Endothelial cell of umbilical vein (primary cell): ENCODE measurements at regions not wholly inside any gene's neighbourhood (a gene's known extent, or its start where the extent isn't known, plus 50 kb on each side); places are given as distances from the start of the nearest gene placed in this dataset.
A peak's percentile ranks its signal among the peaks of the same experiment; 100 is the strongest.

Experiments
- BruUV-seq: library from RNA; stranded (reverse); fragments of 400-500 nt; replicated peaks from 2 replicates; lab custom pipeline; 2021; lab: Mats Ljungman, UMichigan
- CTCF ChIA-PET: fragments of 300-600, 350-600 bp; sonication (Branson Sonifier 250); formaldehyde crosslinking; loops from one replicate; lab custom pipeline; 2021; ENCODE audit warnings: antibody characterized with exemption, inconsistent platforms; lab: Charles Lee
- POLR2A ChIA-PET: fragments of 300-600, 350-600 bp; sonication (Branson Sonifier 250); formaldehyde crosslinking; loops from one replicate; lab custom pipeline; 2021; ENCODE audit warnings: antibody characterized with exemption, inconsistent platforms; lab: Charles Lee
- DNase-seq: peaks from one replicate; pipeline ENCODE4 v3.0.0-alpha.2; 2011; ENCODE audit warnings: low read depth, low spot score
- FAIRE-seq: peaks from 2 replicates; lab custom pipeline; 2011; peaks lifted over from hg19 to GRCh38; lab: Jason Lieb, UNC
- H2AFZ ChIP-seq: 2 replicates; pipeline ENCODE4 v1.6.0; 2012; ENCODE audit warnings: low read depth, low read length, control low read depth, inconsistent platforms
- H3K27ac ChIP-seq: 2 replicates; pipeline ENCODE4 v1.5.1; 2011; ENCODE audit warnings: low read depth, mild to moderate bottlenecking, control low read depth, low read length, moderate library complexity; ENCODE audit not compliant: insufficient read depth
- H3K27me3 ChIP-seq, 2 experiments: 2 replicates each; pipeline versions ENCODE4 v1.6.0 to v1.6.1; 2011; ENCODE audit warnings: low read length in 2 of 2, mixed read lengths in 1 of 2; ENCODE audit not compliant: control insufficient read depth in 2 of 2, insufficient read depth in 2 of 2
- H3K36me3 ChIP-seq, 2 experiments: 2 replicates in 1 of 2; 3 replicates in 1 of 2; pipeline ENCODE4 v1.5.1; 2011; ENCODE audit warnings: low read length in 2 of 2, mild to moderate bottlenecking in 1 of 2, moderate library complexity in 1 of 2; ENCODE audit not compliant: control insufficient read depth in 2 of 2, insufficient read depth in 2 of 2; ENCODE audit errors: extremely low read depth in 1 of 2
- H3K4me1 ChIP-seq: 3 replicates; pipeline ENCODE4 v1.5.1; 2011; ENCODE audit warnings: mild to moderate bottlenecking, low read length; ENCODE audit not compliant: control insufficient read depth, insufficient read depth; ENCODE audit errors: extremely low read depth
- H3K4me2 ChIP-seq: 2 replicates; pipeline ENCODE4 v1.6.1; 2011; ENCODE audit warnings: low read length, control low read depth, mixed read lengths; ENCODE audit not compliant: insufficient read depth
- H3K4me3 ChIP-seq, 3 experiments: fragments of 200-600 bp in 1 of 3; sonication (generic), shearing (Covaris generic) in 1 of 3; replicated peaks in 1 of 3; 2 replicates each; pipeline ENCODE4 v1.5.1; 2011 to 2016; ENCODE audit warnings: control low read depth in 3 of 3, low read length in 3 of 3, mild to moderate bottlenecking in 2 of 3, inconsistent platforms in 1 of 3, low read depth in 1 of 3, moderate library complexity in 1 of 3; ENCODE audit not compliant: insufficient read depth in 1 of 3
- H3K79me2 ChIP-seq: 2 replicates; pipeline ENCODE4 v1.6.0; 2012; ENCODE audit warnings: low read length, inconsistent platforms; ENCODE audit not compliant: control insufficient read depth, insufficient read depth
- H3K9ac ChIP-seq: replicated peaks from 2 replicates; pipeline ENCODE3; 2011; ENCODE audit warnings: low read length, control low read depth; ENCODE audit not compliant: insufficient read depth; ENCODE audit errors: extremely low read depth
- H3K9me1 ChIP-seq: replicated peaks from 3 replicates; pipeline ENCODE4 v1.6.0; 2011; ENCODE audit warnings: mild to moderate bottlenecking, low read length; ENCODE audit not compliant: control insufficient read depth, insufficient read depth; ENCODE audit errors: extremely low read depth
- H3K9me3 ChIP-seq: replicated peaks from 2 replicates; pipeline ENCODE4 v1.5.1; 2012; ENCODE audit warnings: low read length, inconsistent platforms; ENCODE audit not compliant: control insufficient read depth, insufficient read depth
- H4K20me1 ChIP-seq: replicated peaks from 2 replicates; pipeline ENCODE3; 2011; ENCODE audit warnings: mild to moderate bottlenecking, low read length; ENCODE audit not compliant: control insufficient read depth, insufficient read depth; ENCODE audit errors: extremely low read depth
- CTCF ChIP-seq, 2 donors: IDR thresholded peaks; 1 replicate in 1 of 2; 2 replicates in 1 of 2; pipeline ENCODE4 v1.5.1; 2011; ENCODE audit warnings: low read length in 2 of 2, mild to moderate bottlenecking in 2 of 2, moderate library complexity in 2 of 2, control low read depth in 1 of 2, inconsistent platforms in 1 of 2, low read depth in 1 of 2; ENCODE audit not compliant: insufficient read depth in 1 of 2; ENCODE audit errors: extremely low read depth in 1 of 2
- EZH2 ChIP-seq: IDR thresholded peaks from 2 replicates; pipeline ENCODE4 v1.6.1; 2012; ENCODE audit warnings: borderline replicate concordance, low read depth, mild to moderate bottlenecking, moderate library complexity, low read length, inconsistent platforms; ENCODE audit not compliant: severe bottlenecking
- FOS ChIP-seq: IDR thresholded peaks from 2 replicates; pipeline ENCODE4 v1.6.1; 2011; ENCODE audit warnings: mild to moderate bottlenecking, low read length, moderate library complexity, borderline replicate concordance; ENCODE audit not compliant: insufficient read depth
- GATA2 ChIP-seq: IDR thresholded peaks from 2 replicates; pipeline ENCODE4 v1.7.0; 2011; ENCODE audit warnings: low read depth, mild to moderate bottlenecking, moderate library complexity, mixed read lengths, low read length; ENCODE audit not compliant: insufficient read length, insufficient read depth
- JUN ChIP-seq: IDR thresholded peaks from 2 replicates; pipeline ENCODE4 v1.6.1; 2011; ENCODE audit warnings: borderline replicate concordance, low read depth; ENCODE audit not compliant: insufficient read length, insufficient read depth
- MAX ChIP-seq: IDR thresholded peaks from 2 replicates; pipeline ENCODE4 v1.6.1; 2011; ENCODE audit not compliant: insufficient read depth, insufficient read length
- POLR2A ChIP-seq: IDR thresholded peaks from 2 replicates; pipeline ENCODE4 v1.6.1; 2012; ENCODE audit warnings: low read depth, mild to moderate bottlenecking, control low read depth, low read length
- POLR2AphosphoS5 ChIP-seq: IDR thresholded peaks from 2 replicates; pipeline ENCODE4 v1.6.1; 2012; ENCODE audit warnings: low read depth, mild to moderate bottlenecking, control low read depth, low read length, moderate library complexity; ENCODE audit not compliant: insufficient read depth
- dilution Hi-C: fragments of 300-500 bp; cut with MboI; formaldehyde crosslinking; loops from one replicate; pipeline ENCODE4 v1.15.0; 2019; ENCODE audit warnings: low sequenced_read_pairs; ENCODE audit not compliant: extremely low pct_ligation_motif_present
- intact Hi-C: fragments of 100-400 bp; cut with micrococcal nuclease; formaldehyde crosslinking; loops from one replicate; pipeline ENCODE4 v1.10.0; 2022

- Histone ChIP-seq H3K27ac (no peak overlapping the region), H3K9me3 (no peaks in the 10 kb centered on the region), H3K36me3 (no peaks in the 10 kb centered on the region), H3K79me2 (no peaks in the 10 kb centered on the region), H3K9ac (peak overlapping the region; percentile 8), H4K20me1 (no peaks in the 10 kb centered on the region), H3K27me3 (no peaks in the 10 kb centered on the region), H3K4me3 (peak overlapping the region in 1 of 3 experiments; percentile 38), H3K4me1 (peaks cover 16% of the 10 kb centered on the region), H2AFZ (peak overlapping the region; percentile 63), H3K9me1 (no peaks in the 10 kb centered on the region), H3K4me2 (peak overlapping the region; percentile 91)
- BruUV-seq: no TSS peak
- POLR2A ChIA-PET: no interaction called here
- TF ChIP-seq EZH2 (no peak), GATA2 (no peak), JUN (no peak)
- CTCF ChIA-PET: interaction anchor here (0.9 to 6.4 kb wide), 15 partner anchors 8 to 532 kb away, joined by 3 to 107 read pairs (median 5); no protein-coding TSS in a partner anchor
- intact Hi-C loops (no loop called here), dilution Hi-C loops (no loop called here)
- DNase-seq (no peak), FAIRE-seq (peak; percentile 66)
These were observed 104.5 kb downstream of the ZMAT3 start for GRCh38 chr3:178967177-178967532.

GRCh38 chr3:178966299-178967176 lies 105.1 kb downstream of the ZMAT3 start:
- Histone ChIP-seq H3K36me3 (no peaks in the 10 kb centered on the region), H3K4me3 (peak overlapping the region in 1 of 3 experiments; percentile 38), H3K79me2 (no peaks in the 10 kb centered on the region), H3K9me1 (no peaks in the 10 kb centered on the region), H3K4me1 (peaks cover 16% of the 10 kb centered on the region), H3K27ac (peak overlapping the region; percentile 35), H4K20me1 (no peaks in the 10 kb centered on the region), H2AFZ (peak overlapping the region; percentile 63), H3K9ac (peak overlapping the region; percentile 8), H3K27me3 (no peaks in the 10 kb centered on the region), H3K4me2 (peak overlapping the region; percentile 91), H3K9me3 (no peaks in the 10 kb centered on the region)
- no TSS peak for BruUV-seq
- FAIRE-seq: peak; percentile 66
- DNase-seq: peak; percentile 72
- dilution Hi-C loops: no loop called here
- no peak for TF ChIP-seq POLR2AphosphoS5
- TF ChIP-seq MAX: no peak
- TF ChIP-seq FOS: no peak
- TF ChIP-seq CTCF (IDR thresholded peaks at IDR 0.05; ENCODE audit: extremely low read depth in 1 of 2, insufficient read depth in 1 of 2, low read depth in 1 of 2, low read length in 2 of 2): peak in 1 of 2 donors; percentile 29
- TF ChIP-seq GATA2: no peak
- TF ChIP-seq POLR2A: no peak
- TF ChIP-seq EZH2: no peak
- intact Hi-C loops: loop anchor here (1.0 kb wide), 1 partner anchor 530 kb away; no protein-coding TSS in a partner anchor
- POLR2A ChIA-PET: no interaction called here
- CTCF ChIA-PET: interaction anchor here (0.6 to 6.4 kb wide), 17 partner anchors 9 to 531 kb away, joined by 3 to 107 read pairs (median 4); no protein-coding TSS in a partner anchor
